Sigmoid colon (tissue), 6 donors: ENCODE measurements at regions not wholly inside any gene's neighbourhood (a gene's known extent, or its start where the extent isn't known, plus 50 kb on each side); places are given as distances from the start of the nearest gene placed in this dataset.
"Not testable (repeated sequence)": the region's sequence is repeated elsewhere in the genome, so short reads cannot be mapped to it uniquely, and the experiment has no call there.

Experiments
- DNase-seq: peaks from one replicate; pipeline ENCODE4 v3.0.0-alpha.2; 2019
- H3K27ac ChIP-seq, 4 donors: fragments of 200-600 bp; sonication (generic); one replicate each; pipeline ENCODE4 v1.5.1; 2016 to 2019; ENCODE audit warnings: mild to moderate bottlenecking in 1 of 4
- H3K27me3 ChIP-seq, 3 donors: fragments of 200-600 bp; sonication (generic); one replicate each; pipeline ENCODE4 v1.5.1; 2019; ENCODE audit warnings: mild to moderate bottlenecking in 1 of 3
- H3K36me3 ChIP-seq, 4 donors: fragments of 200-600 bp; sonication (generic); one replicate each; pipeline ENCODE4 v1.5.1; 2016 to 2019
- H3K4me1 ChIP-seq, 4 donors: fragments of 200-600 bp; sonication (generic); one replicate each; pipeline ENCODE4 v1.5.1; 2017 to 2019
- H3K4me3 ChIP-seq, 4 donors: fragments of 200-600 bp; sonication (generic); one replicate each; pipeline ENCODE4 v1.5.1; 2017 to 2019; ENCODE audit warnings: mild to moderate bottlenecking in 2 of 4, moderate library complexity in 1 of 4
- H3K9me3 ChIP-seq, 4 donors: fragments of 200-600 bp in 3 of 4; sonication (generic) in 3 of 4; one replicate each; pipeline versions ENCODE4 v1.5.1 to v1.6.1; 2013 to 2019
- EP300 ChIP-seq, 4 donors: sonication (generic); formaldehyde crosslinking; IDR thresholded peaks; one replicate each; pipeline ENCODE4 v1.6.1; 2017; ENCODE audit warnings: antibody characterized with exemption in 4 of 4
- POLR2A ChIP-seq, 2 donors: fragments of 450-650 bp; IDR thresholded peaks; one replicate each; pipeline ENCODE4 v1.6.1; 2016; ENCODE audit warnings: antibody characterized with exemption in 2 of 2, mild to moderate bottlenecking in 2 of 2, moderate library complexity in 2 of 2
- POLR2AphosphoS5 ChIP-seq, 4 donors: sonication (generic); formaldehyde crosslinking; IDR thresholded peaks; one replicate each; pipeline ENCODE4 v1.6.1; 2017; ENCODE audit warnings: antibody characterized with exemption in 4 of 4
- WGBS, 2 donors: extraction: QIAGEN DNeasy Blood & Tissue Kit; methylation state at CpG; one replicate each; pipeline ENCODE4 v1.1.7; 2013; 5-methylcytosine and 5-hydroxymethylcytosine counted together
- intact Hi-C: fragments of 100-400 bp; cut with DNase I; formaldehyde crosslinking; loops from one replicate; pipeline ENCODE4 v1.15.1; 2023
- TF ChIP-seq, protein P1 (sequence below), 4 experiments: fragments of 450-650 bp in 3 of 4; fragments of 200-600 bp in 1 of 4; IDR thresholded peaks; one replicate each; pipeline ENCODE4 v1.5.1; 2016 to 2019; ENCODE audit warnings: antibody characterized with exemption in 4 of 4, mild to moderate bottlenecking in 3 of 4, moderate library complexity in 2 of 4
- donor health status: healthy with polysubstance abuse.
- donor health status: healthy.

DNA sequence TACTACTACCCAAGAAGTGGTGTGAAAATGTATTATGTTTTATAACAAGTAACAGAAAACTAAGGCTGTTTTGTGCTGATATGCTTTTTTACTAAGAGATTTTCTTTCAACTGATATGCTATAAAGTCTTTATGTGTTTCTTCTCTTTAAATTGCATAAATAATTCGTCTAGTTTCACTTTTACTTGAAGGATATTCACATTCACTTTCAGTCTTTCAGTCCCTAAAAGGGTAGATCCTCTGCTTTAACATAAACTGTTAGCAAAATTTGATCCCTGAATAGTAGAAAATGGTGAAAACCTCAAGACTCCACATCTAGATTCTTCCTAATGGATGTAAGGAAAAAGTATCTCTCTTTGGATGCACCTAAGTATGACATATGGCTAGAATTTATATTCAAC lies 69.0 kb upstream of the FST start:
- TF ChIP-seq POLR2AphosphoS5 (IDR thresholded peaks at IDR 0.05), result no peak
- TF ChIP-seq POLR2A (IDR thresholded peaks at IDR 0.05), result no peak
- TF ChIP-seq EP300 (IDR thresholded peaks at IDR 0.05), result no peak
- TF ChIP-seq, protein P1, sequence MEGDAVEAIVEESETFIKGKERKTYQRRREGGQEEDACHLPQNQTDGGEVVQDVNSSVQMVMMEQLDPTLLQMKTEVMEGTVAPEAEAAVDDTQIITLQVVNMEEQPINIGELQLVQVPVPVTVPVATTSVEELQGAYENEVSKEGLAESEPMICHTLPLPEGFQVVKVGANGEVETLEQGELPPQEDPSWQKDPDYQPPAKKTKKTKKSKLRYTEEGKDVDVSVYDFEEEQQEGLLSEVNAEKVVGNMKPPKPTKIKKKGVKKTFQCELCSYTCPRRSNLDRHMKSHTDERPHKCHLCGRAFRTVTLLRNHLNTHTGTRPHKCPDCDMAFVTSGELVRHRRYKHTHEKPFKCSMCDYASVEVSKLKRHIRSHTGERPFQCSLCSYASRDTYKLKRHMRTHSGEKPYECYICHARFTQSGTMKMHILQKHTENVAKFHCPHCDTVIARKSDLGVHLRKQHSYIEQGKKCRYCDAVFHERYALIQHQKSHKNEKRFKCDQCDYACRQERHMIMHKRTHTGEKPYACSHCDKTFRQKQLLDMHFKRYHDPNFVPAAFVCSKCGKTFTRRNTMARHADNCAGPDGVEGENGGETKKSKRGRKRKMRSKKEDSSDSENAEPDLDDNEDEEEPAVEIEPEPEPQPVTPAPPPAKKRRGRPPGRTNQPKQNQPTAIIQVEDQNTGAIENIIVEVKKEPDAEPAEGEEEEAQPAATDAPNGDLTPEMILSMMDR (IDR thresholded peaks at IDR 0.05), result no peak
- no peak for DNase-seq
- no peaks in the 10 kb centered on the region for H3K4me1 ChIP-seq
- no peak overlapping the region for H3K27ac ChIP-seq
- no peaks in the 10 kb centered on the region for H3K27me3 ChIP-seq
- intact Hi-C loops, result no loop called here
- no peaks in the 10 kb centered on the region for H3K36me3 ChIP-seq
- no peaks in the 10 kb centered on the region for H3K9me3 ChIP-seq
- H3K4me3 ChIP-seq, result no peak overlapping the region
- 9 to 21% methylated on average over 1 of the region's 1 CpG for WGBS, 2 donors

- intact Hi-C loops, H3K27ac ChIP-seq, DNase-seq, H3K4me1 ChIP-seq, H3K9me3 ChIP-seq, H3K36me3 ChIP-seq, H3K27me3 ChIP-seq, H3K4me3 ChIP-seq: not testable (repeated sequence)
- 94% methylated on average over 5 of the region's 5 CpGs for WGBS, 2 donors
Observed at GRCh38 chr5:53412499-53412898, 67.9 kb upstream of the FST start.

DNA sequence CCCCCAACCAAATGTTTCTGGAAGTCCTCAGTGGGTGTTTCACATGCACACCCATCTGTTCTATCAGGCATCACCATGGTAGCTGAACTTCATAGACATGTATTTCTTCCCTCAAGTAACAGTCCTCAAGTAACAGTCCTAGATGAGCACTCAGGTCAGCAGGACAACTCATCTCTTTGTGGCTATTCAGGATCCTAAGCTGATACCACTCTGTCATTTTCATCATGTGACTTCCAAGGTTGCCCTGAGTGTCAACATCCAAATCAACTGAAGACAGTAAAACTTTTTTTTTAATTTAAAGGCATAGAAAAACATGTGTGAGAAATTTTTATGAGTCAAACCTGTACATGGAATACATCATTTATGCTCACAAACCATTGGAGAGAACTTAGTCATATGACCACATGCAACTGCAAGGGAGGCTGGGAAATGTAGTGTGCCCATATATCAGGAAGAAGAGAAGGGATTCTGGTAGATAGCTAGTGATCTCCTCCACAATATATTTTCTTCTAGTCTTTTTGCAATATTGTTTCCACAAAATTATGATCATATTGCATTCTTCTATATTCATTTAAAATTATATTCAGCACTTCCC lies 64.2 kb upstream of the FST start:
- no peak for DNase-seq
- Histone ChIP-seq H3K36me3 (no peaks in the 10 kb centered on the region), H3K27ac (no peak overlapping the region), H3K27me3 (no peaks in the 10 kb centered on the region), H3K4me1 (no peaks in the 10 kb centered on the region), H3K9me3 (no peaks in the 10 kb centered on the region), H3K4me3 (no peak overlapping the region)
- intact Hi-C loops, result no loop called here
- TF ChIP-seq, protein P1 (IDR thresholded peaks at IDR 0.05), result no peak
- no peak for TF ChIP-seq POLR2AphosphoS5 (IDR thresholded peaks at IDR 0.05)
- no peak for TF ChIP-seq POLR2A (IDR thresholded peaks at IDR 0.05)
- TF ChIP-seq EP300 (IDR thresholded peaks at IDR 0.05), result no peak

DNA sequence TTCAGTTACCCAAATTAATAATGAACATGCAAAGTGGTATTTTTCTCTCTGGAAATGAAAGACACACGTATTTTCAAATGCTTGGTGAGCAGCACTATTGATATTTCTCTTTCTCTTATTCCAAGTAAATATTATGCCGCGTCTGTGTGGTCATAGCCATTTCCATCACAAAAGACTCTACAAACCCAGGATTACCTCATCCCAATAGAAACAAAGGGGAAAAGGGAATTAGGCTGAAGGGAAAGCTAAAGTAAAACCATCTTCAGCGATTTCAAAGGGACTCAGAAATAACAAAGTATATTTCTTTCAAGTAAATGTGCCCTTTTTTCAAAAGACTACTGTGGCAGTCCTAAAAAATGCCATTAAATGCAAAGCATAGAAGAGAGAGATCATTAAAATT lies 62.0 kb upstream of the FST start:
- H3K27ac ChIP-seq, result peak overlapping the region in 1 of 4 donors; percentile 2
- WGBS, 2 donors, result 66 to 78% methylated on average over 4 of the region's 4 CpGs

GRCh38 chr5:53418826-53419658 lies 61.4 kb upstream of the FST start:
- no peak overlapping the region for H3K4me3 ChIP-seq

More for the DNA sequence above, 62.0 kb upstream of the FST start:
- Histone ChIP-seq H3K4me3 (no peak overlapping the region), H3K4me1 (no peaks in the 10 kb centered on the region), H3K36me3 (no peaks in the 10 kb centered on the region), H3K9me3 (no peaks in the 10 kb centered on the region), H3K27me3 (no peaks in the 10 kb centered on the region)
- TF ChIP-seq POLR2A (IDR thresholded peaks at IDR 0.05) (no peak), POLR2AphosphoS5 (IDR thresholded peaks at IDR 0.05) (no peak), EP300 (IDR thresholded peaks at IDR 0.05) (no peak)
- TF ChIP-seq, protein P1 (IDR thresholded peaks at IDR 0.05), result no peak
- intact Hi-C loops, result no loop called here
- DNase-seq, result no peak

More at GRCh38 chr5:53418826-53419658, 61.4 kb upstream of the FST start:
- Histone ChIP-seq H3K9me3 (no peaks in the 10 kb centered on the region), H3K4me1 (no peaks in the 10 kb centered on the region), H3K27ac (peak overlapping the region in 1 of 4 donors; percentile 2), H3K36me3 (no peaks in the 10 kb centered on the region), H3K27me3 (no peaks in the 10 kb centered on the region)
- DNase-seq, result no peak
- 76 to 81% methylated on average over 5 of the region's 5 CpGs for WGBS, 2 donors
- TF ChIP-seq POLR2A (IDR thresholded peaks at IDR 0.05) (no peak), POLR2AphosphoS5 (IDR thresholded peaks at IDR 0.05) (peak in 1 of 4 donors; percentile 19)
- TF ChIP-seq, protein P1 (IDR thresholded peaks at IDR 0.05), result no peak
- intact Hi-C loops, result no loop called here
